GM18520 (cell line): ENCODE measurements at regions not wholly inside any gene's neighbourhood (a gene's known extent, or its start where the extent isn't known, plus 50 kb on each side); places are given as distances from the start of the nearest gene placed in this dataset.
"Not testable (repeated sequence)": the region's sequence is repeated elsewhere in the genome, so short reads cannot be mapped to it uniquely, and the experiment has no call there.

ENCODE experiments used
- ATAC-seq: cut with Tn5 transposase; IDR thresholded peaks from one replicate; pipeline ENCODE4 v1.9.1; 2021; ENCODE audit not compliant: unreplicated experiment

DNA sequence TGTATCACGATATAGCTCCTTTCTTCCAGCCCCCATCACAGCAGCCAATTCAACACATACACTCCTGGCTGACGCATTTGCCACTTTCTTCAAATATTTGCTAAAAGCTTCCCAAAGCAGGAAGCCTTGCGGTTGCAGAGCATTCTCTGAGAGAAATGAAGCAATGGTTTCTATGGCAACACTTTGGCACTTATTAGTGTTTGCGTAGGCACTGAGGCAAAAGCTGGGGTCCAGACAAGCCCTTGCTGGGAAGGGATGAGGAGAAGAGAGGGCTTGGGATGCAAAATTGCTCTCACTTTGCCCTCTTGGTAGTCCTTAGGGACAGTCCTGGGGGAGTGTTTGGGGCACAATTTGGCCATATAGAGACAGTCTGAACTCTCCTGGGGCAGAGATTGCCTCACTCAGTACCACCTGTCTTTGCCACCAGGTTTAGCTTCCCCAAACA lies 55.0 kb upstream of the PAK3 start:
- no peak for ATAC-seq

DNA sequence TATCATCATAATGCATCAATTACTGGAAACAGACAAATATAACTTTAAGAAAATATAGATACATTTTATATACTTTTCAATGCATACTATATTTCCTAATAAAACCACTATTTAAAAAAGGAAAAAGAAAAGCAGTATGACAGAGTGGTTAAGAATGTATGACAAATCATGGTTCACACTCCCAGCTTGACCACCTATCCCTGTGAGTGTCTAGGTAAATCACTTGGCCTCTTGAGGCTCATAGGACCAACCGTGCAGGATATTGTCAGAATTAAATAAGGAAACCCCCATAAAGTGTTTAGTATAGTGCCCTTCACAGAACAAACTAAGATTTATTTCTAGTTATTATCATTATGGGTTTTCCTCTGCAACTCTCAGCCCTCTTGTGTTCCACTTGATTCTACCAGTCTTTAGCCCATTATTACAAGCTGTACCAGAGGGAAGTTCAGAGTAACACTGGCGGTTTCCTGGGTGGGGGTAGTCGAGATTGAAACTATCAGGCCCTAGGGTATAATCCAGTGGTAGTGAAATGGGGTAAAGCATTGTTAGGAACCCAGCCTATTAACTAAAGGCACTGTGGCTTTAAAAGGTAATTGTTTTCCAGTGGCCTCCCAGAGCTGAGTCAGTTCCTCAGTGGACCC lies 55.5 kb upstream of the PAK3 start:
- no peak for ATAC-seq

DNA sequence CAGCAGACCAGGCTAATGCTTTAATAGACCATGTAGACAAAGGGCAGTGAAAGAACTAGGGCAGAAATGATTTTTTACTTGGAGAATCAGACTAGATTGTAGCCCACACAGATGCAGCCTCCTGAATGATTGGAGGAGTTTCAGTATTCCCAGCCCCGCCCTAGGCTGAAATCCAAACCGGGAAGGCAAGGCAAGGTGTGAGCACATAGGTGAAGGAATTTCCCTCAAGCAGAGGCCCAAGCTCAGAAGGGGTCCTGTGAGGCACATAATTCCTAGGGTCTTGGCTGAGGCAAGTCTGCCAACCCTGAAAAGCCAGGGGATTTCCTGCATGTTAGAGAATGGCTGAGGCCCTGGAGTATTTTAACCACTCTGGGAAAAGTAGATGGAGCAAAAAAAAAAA lies 56.4 kb upstream of the PAK3 start:
- ATAC-seq = no peak

- ATAC-seq = no peak
Measured at GRCh38 chrX:111035991-111036390, 60.0 kb upstream of the PAK3 start.

- no peak for ATAC-seq
Measured at GRCh38 chrX:111035256-111035655, 60.7 kb upstream of the PAK3 start.

DNA sequence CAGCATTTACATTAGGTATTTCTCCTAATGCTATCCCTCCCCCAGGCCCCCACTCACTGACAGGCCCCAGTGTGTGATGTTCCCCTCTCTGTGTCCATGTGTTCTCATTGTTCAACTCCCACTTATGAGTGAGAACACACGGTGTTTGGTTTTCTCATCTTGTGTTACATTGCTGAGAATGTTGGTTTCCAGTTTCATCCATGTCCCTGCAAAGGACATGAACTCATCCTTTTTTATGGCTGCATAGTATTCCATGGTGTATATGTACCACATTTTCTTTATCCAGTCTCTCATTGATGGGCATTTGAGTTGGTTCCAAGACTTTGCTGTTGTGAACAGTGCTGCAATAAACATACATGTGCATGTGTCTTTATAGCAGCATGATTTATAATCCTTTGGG lies 73.0 kb upstream of the PAK3 start:
- not testable (repeated sequence) for ATAC-seq

DNA sequence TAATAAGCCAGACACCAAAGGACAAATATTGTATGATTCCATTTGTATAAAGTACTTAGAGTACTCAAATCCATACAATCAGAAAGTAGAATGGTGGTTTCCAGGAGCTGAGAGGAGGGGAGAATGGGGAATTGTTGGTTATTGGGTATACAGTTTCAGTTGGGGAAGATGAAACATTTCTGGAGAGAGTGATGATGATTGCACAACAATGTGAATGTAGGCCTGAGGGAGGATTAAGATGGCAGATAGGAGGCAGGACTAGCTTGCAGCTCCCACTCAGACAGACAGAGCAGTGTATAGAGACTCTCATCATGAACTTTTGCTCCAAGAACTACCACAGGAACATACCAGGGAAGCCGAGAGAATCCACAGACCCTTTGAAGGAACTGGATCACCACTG lies 75.7 kb upstream of the PAK3 start:
- no peak for ATAC-seq

- no peak for ATAC-seq
Measured at GRCh38 chrX:111013778-111014455, 82.1 kb upstream of the PAK3 start.

DNA sequence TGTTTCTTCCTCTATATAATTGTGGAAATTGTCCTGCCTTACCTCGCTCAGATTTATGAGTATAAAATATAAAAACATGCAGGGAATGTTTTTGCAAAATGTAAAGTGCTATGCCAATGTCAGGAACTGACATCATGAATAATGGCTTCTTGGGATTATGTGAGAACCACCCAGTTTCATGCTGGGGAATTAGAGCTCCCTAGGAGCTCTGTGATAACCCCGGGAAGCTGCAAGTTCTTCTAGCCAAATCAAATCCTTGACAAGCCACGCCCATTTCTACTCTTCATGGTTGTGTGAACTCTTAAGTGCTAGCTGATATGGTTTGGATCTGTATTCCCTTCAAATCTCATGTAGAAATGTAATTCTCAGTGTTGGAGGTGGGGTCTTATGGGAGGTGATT lies 85.9 kb upstream of the PAK3 start:
- no peak for ATAC-seq

GRCh38 chrX:111009256-111009655 lies 86.7 kb upstream of the PAK3 start:
- ATAC-seq = no peak

- ATAC-seq = no peak
Measured at GRCh38 chrX:111008126-111008525, 87.9 kb upstream of the PAK3 start.

DNA sequence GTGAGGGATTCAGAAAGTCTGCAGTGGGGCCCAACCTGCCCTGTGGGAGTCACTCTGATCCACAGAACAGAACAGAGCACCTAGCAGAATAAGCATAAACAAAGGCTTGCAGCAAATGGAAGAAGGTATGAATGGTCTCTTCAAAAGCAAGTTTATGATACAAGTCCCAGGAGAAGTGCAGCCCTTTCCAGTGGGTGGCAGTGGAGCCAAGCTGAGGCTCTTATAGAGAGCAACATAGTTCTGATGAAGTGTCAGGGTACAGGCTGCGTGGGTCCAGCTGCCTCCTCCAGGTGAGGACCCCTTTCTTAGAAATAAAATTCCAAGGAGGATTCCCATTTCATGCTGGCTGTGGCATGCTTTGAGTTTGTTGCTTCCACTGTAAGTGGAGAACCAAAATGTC lies 88.8 kb upstream of the PAK3 start:
- no peak for ATAC-seq

- no peak for ATAC-seq
Measured at GRCh38 chrX:111006116-111006515, 89.9 kb upstream of the PAK3 start.

GRCh38 chrX:111005166-111005565 lies 90.8 kb upstream of the PAK3 start:
- ATAC-seq = no peak

GRCh38 chrX:111003118-111003517 lies 92.9 kb upstream of the PAK3 start:
- ATAC-seq = no peak

GRCh38 chrX:110992611-110993010 lies 103.4 kb upstream of the PAK3 start:
- ATAC-seq = no peak

GRCh38 chrX:110989869-110990268 lies 106.1 kb upstream of the PAK3 start:
- ATAC-seq = no peak

GRCh38 chrX:110989447-110989846 lies 106.5 kb upstream of the PAK3 start:
- ATAC-seq = no peak

GRCh38 chrX:110987292-110987691 lies 108.7 kb upstream of the PAK3 start:
- no peak for ATAC-seq

- no peak for ATAC-seq
Measured at GRCh38 chrX:110985470-110985869, 110.5 kb upstream of the PAK3 start.

DNA sequence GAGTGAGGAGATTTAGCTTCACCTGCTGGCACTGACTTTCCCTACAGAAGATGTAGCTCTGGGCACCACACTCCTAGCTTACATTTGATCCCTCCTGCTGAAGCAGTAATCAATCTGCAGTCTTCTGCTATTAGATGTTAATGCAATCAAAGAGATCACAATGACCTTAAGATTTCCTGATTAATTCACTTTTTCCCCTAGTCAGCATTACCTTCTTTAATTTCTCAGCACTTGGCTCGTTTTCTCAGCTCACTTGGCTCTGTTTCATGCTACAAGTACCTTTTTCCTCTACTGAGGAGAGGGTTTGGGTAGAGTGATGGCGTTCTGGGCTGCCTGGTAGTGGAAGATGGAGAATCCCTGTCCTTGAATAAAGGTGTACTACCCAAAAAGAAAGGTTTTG lies 113.0 kb upstream of the PAK3 start:
- ATAC-seq = no peak

GRCh38 chrX:110966839-110967238 lies 129.2 kb upstream of the PAK3 start:
- ATAC-seq = no peak

- ATAC-seq = no peak
Measured at GRCh38 chrX:110966091-110966454, 129.9 kb upstream of the PAK3 start.
